Right lobe of liver (tissue), 4 donors: ENCODE measurements at regions not wholly inside any gene's neighbourhood (a gene's known extent, or its start where the extent isn't known, plus 50 kb on each side); places are given as distances from the start of the nearest gene placed in this dataset.

Source experiments
- CTCF ChIP-seq, 4 donors: fragments of 200-600 bp in 3 of 4; fragments of 450-650 bp in 1 of 4; IDR thresholded peaks; one replicate each; pipeline versions ENCODE4 v1.5.1 to v1.8.0; 2016 to 2022; ENCODE audit warnings: antibody characterized with exemption in 4 of 4, mild to moderate bottlenecking in 2 of 4
- POLR2A ChIP-seq: fragments of 450-650 bp; IDR thresholded peaks from one replicate; pipeline ENCODE4 v1.6.1; 2017; ENCODE audit warnings: antibody characterized with exemption, mild to moderate bottlenecking
- donor health status: DM: no; HTN: no; CAD: no.
- donor health status: DM: no; HTN: no; CAD: no.
- donor health status: DM: no; HTN: yes; CAD: no.

- TF ChIP-seq CTCF (IDR thresholded peaks at IDR 0.05) (no peak), POLR2A (no peak)
These were observed 390.6 kb upstream of the MANEA start for GRCh38 chr6:95186710-95187109.
